GM12872 (cell line): ENCODE measurements at regions not wholly inside any gene's neighbourhood (a gene's known extent, or its start where the extent isn't known, plus 50 kb on each side); places are given as distances from the start of the nearest gene placed in this dataset.

Experiments
- TF ChIP-seq, protein P1 (sequence below): IDR thresholded peaks from 3 replicates; pipeline ENCODE4 v1.5.1; 2011; ENCODE audit warnings: low read depth, mild to moderate bottlenecking, low read length, moderate library complexity; ENCODE audit not compliant: insufficient read depth

DNA sequence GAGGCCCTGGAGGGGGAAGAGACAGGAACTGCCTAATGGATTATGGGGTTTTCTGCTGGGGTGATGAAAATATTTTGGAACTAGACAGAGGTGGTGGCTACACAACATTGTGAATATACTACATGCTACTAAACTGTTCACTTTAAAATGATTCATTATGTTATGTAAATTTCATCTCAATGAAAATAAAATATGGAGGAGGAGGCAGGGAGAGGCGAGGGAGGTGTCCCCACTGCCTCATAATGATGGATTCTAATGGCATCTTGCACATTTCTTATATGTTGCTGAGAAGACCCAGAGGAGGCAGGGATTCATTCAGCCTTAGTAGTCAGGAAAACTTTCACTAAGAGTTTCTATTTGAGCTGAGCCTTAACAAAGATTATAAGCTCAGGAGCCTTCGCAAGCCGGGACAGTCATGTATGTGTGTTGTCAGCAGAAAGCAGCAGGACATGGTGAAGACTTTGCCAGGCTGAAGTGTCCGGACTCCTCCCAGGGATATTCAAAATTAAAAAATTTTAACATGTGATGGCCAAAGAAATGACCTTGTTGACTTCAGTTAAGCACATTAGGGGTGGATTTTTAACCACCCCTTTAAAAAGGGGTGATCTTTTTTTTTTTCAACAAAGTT lies 158.6 kb upstream of the PCSK2 start:
- TF ChIP-seq, protein P1, sequence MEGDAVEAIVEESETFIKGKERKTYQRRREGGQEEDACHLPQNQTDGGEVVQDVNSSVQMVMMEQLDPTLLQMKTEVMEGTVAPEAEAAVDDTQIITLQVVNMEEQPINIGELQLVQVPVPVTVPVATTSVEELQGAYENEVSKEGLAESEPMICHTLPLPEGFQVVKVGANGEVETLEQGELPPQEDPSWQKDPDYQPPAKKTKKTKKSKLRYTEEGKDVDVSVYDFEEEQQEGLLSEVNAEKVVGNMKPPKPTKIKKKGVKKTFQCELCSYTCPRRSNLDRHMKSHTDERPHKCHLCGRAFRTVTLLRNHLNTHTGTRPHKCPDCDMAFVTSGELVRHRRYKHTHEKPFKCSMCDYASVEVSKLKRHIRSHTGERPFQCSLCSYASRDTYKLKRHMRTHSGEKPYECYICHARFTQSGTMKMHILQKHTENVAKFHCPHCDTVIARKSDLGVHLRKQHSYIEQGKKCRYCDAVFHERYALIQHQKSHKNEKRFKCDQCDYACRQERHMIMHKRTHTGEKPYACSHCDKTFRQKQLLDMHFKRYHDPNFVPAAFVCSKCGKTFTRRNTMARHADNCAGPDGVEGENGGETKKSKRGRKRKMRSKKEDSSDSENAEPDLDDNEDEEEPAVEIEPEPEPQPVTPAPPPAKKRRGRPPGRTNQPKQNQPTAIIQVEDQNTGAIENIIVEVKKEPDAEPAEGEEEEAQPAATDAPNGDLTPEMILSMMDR, result no peak

DNA sequence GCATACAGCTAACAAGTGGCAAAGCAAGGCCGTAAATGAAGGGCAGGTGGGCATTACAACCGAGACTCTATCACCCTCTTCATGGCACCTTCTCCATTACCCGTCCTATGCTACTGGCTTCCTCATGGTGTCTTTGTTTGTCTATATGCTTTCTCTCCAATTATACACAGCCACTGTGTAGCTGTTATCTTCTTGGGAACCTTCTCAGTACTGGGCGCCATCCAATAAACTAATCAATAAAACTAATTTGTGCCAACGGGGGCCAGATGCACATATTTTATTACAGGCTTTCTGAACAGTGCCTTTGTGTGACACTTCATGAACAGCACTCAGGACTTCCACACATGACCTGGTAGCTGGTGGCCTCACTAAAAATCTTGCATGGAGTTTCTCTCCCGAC lies 149.8 kb upstream of the PCSK2 start:
- TF ChIP-seq, protein P1, result no peak

DNA sequence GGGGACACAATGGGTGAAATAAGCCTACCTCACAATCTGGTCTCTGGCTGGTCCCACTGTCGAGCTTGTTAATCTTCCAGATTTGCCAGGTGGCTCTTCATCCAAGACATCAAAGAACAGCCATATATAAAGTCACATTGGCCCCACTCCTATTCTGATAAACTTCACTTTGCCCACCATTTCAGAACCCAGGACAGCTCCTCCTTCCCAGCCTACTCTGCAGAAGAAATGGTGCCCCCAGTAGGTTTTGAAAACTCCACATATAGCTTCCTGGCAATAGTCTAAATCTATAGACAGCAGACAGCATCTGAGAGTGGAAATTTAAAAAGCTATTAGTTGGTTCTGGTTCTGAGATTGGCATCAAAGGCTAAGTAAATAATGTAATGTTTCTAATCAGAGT lies 143.1 kb upstream of the PCSK2 start:
- TF ChIP-seq, protein P1, result no peak

DNA sequence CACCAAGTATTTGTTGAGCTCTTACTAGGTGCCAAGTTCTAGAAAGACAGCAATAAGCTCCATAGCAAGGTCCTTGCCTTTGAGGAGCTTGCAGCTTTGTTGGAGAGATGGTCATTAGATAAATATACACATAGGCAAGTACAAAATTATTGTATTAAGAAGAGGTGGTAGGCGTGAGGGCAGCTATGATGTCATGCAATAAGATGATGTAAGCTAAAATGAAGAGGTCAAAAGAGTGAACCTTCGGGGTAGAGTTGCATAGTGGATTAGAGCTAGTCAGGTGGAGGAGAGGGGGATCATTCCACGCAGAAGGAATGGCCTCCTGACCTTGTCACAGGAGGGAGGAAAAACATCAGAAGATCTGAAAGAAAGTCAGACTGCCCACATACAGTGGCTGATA lies 141.9 kb upstream of the PCSK2 start:
- TF ChIP-seq, protein P1, result no peak

DNA sequence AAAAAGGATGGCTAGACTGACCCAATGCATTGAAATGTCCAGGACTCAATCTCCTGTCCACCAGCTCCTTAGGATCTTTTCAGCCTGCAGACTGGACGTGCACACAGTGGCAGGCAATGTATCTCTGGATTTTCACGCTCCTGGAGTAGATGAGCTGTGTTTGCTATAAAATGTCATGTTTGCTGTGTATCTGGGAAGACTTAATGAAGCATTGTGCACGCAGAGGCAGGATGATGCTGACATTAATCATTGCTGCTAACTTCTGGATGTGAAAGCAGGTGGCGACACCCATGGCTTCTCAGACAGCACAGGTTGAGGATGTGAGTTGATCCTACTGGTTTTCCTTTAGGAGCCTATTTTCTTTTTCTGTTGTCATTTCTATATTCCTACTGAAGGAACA lies 133.1 kb upstream of the PCSK2 start:
- TF ChIP-seq, protein P1, result no peak

DNA sequence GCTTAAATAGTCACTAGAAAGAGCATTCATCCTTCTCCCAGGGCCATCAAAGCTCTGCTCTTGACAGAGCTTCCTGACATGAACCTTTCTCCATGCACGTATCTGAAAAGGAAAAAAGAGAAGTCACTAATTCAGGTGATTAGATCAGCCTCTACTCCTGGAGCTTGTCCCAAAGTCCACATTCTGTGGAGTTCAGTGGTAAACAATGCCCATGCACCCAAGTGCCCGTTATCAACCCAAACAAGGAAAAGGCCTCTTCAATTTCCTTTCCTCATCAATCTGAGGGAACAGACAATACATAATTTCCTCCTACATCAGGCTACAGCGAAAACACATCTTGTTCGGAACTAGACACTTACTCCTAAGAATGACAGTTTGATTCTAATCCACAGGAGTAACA lies 129.2 kb upstream of the PCSK2 start:
- TF ChIP-seq, protein P1, result no peak

DNA sequence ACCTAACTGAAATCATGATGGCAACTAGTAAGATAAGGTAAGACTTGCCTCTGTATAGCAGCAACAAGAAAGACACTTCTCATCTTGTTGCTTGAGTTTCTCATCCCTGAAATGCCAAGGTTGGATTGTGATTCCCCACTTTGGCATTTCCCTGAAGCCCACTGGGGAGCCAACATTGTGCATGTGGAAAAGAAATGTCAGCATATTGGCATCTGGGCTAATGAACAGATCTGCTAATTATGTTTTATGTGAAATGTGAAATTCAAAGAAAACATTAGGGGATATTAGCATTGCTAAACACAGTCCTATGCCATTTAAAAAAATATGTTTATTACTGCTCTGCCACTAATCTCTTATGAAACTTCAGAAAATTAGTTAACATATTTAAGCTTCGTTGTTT lies 126.3 kb upstream of the PCSK2 start:
- TF ChIP-seq, protein P1, result no peak

DNA sequence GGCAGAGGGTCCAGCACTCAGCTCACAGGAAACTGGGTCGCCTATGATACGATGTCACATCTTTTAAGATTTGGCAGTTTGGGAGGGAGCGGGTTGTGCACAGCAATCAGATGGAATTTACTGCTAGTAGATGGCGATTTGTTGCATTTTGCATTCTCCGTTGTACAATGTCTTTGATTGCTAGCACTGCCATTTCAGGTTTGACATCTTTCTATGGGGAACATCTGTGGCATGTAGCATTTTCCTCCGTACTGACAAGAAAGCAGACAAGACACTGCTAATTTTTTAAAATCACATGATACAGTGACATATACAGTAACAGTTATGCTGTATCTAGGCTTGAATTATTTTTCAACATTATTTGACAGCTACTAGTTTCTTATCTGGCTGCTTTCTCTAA lies 119.7 kb upstream of the PCSK2 start:
- TF ChIP-seq, protein P1, result no peak
